Esophagus muscularis mucosa (tissue), 3 donors: ENCODE measurements at regions not wholly inside any gene's neighbourhood (a gene's known extent, or its start where the extent isn't known, plus 50 kb on each side); places are given as distances from the start of the nearest gene placed in this dataset.

Experiments
- POLR2A ChIP-seq: fragments of 450-650 bp; IDR thresholded peaks from one replicate; pipeline ENCODE4 v1.6.1; 2017; ENCODE audit warnings: antibody characterized with exemption, moderate library complexity, mild to moderate bottlenecking, low read depth
- POLR2AphosphoS5 ChIP-seq, 2 donors: sonication (generic); formaldehyde crosslinking; IDR thresholded peaks; one replicate each; pipeline ENCODE4 v1.6.1; 2017; ENCODE audit warnings: antibody characterized with exemption in 2 of 2
- TF ChIP-seq, protein P1 (sequence below), 3 experiments: fragments of 200-600 bp in 2 of 3; fragments of 450-650 bp in 1 of 3; sonication (generic) in 2 of 3; IDR thresholded peaks; one replicate each; pipeline ENCODE4 v1.5.1; 2017 to 2019; ENCODE audit warnings: antibody characterized with exemption in 3 of 3, mild to moderate bottlenecking in 2 of 3, moderate library complexity in 1 of 3

DNA sequence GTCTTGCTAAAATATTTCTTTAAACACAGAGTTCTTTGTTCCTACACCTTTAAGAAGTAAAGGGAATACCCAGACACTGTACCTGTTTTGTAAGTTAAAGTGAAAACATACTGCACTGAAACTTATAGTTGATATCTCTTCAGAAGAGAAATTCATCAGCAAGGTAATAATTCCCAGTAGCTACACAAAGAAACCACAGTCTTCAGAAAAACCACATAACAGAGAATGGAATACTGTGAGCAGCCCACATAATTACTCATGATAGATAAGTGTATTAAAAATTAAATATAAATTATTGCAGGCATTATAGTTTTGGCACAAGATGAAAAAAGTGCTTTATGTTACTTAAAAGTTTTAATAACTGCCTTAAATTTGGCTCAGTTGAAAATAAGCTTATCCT, 276.6 kb downstream of the SETD4 start:
- TF ChIP-seq, protein P1, sequence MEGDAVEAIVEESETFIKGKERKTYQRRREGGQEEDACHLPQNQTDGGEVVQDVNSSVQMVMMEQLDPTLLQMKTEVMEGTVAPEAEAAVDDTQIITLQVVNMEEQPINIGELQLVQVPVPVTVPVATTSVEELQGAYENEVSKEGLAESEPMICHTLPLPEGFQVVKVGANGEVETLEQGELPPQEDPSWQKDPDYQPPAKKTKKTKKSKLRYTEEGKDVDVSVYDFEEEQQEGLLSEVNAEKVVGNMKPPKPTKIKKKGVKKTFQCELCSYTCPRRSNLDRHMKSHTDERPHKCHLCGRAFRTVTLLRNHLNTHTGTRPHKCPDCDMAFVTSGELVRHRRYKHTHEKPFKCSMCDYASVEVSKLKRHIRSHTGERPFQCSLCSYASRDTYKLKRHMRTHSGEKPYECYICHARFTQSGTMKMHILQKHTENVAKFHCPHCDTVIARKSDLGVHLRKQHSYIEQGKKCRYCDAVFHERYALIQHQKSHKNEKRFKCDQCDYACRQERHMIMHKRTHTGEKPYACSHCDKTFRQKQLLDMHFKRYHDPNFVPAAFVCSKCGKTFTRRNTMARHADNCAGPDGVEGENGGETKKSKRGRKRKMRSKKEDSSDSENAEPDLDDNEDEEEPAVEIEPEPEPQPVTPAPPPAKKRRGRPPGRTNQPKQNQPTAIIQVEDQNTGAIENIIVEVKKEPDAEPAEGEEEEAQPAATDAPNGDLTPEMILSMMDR (IDR thresholded peaks at IDR 0.05) = no peak
- no peak for TF ChIP-seq POLR2A
- TF ChIP-seq POLR2AphosphoS5 (IDR thresholded peaks at IDR 0.05) = no peak
